TTC549 (cell line): ENCODE measurements at regions not wholly inside any gene's neighbourhood (a gene's known extent, or its start where the extent isn't known, plus 50 kb on each side); places are given as distances from the start of the nearest gene placed in this dataset.
"Not testable (repeated sequence)": the region's sequence is repeated elsewhere in the genome, so short reads cannot be mapped to it uniquely, and the experiment has no call there.

Source experiments
- FAIRE-seq: peaks from 2 replicates; lab custom pipeline; 2012; peaks lifted over from hg19 to GRCh38; lab: Jason Lieb, UNC

- FAIRE-seq: no peak
Measured at GRCh38 chr6:164068527-164068926, 654.0 kb downstream of the QKI start.

GRCh38 chr6:164066766-164067165 lies 652.2 kb downstream of the QKI start:
- FAIRE-seq: no peak

- FAIRE-seq: no peak
Measured at GRCh38 chr6:164066335-164066734, 651.8 kb downstream of the QKI start.

- no peak for FAIRE-seq
Measured at GRCh38 chr6:164063346-164063745, 648.8 kb downstream of the QKI start.

- FAIRE-seq: no peak
Measured at GRCh38 chr6:164062872-164063271, 648.4 kb downstream of the QKI start.

GRCh38 chr6:164057876-164058275 lies 643.4 kb downstream of the QKI start:
- FAIRE-seq: no peak

- no peak for FAIRE-seq
Measured at GRCh38 chr6:164051427-164051826, 636.9 kb downstream of the QKI start.

- no peak for FAIRE-seq
Measured at GRCh38 chr6:164049517-164049988, 635.0 kb downstream of the QKI start.

- FAIRE-seq: no peak
Measured at GRCh38 chr6:164048840-164049516, 634.5 kb downstream of the QKI start.

GRCh38 chr6:164045082-164045481 lies 630.6 kb downstream of the QKI start:
- FAIRE-seq: no peak

- not testable (repeated sequence) for FAIRE-seq
Measured at GRCh38 chr6:164043656-164044055, 629.1 kb downstream of the QKI start.

GRCh38 chr6:164042212-164042611 lies 627.7 kb downstream of the QKI start:
- no peak for FAIRE-seq

- no peak for FAIRE-seq
Measured at GRCh38 chr6:164040994-164041393, 626.5 kb downstream of the QKI start.

- no peak for FAIRE-seq
Measured at GRCh38 chr6:164039954-164040375, 625.4 kb downstream of the QKI start.

- no peak for FAIRE-seq
Measured at GRCh38 chr6:164037171-164037870, 622.8 kb downstream of the QKI start.

- no peak for FAIRE-seq
Measured at GRCh38 chr6:164035900-164036485, 621.5 kb downstream of the QKI start.

- FAIRE-seq: no peak
Measured at GRCh38 chr6:164034602-164035140, 620.2 kb downstream of the QKI start.

GRCh38 chr6:164025180-164025579 lies 610.7 kb downstream of the QKI start:
- no peak for FAIRE-seq

- no peak for FAIRE-seq
Measured at GRCh38 chr6:164023535-164023934, 609.0 kb downstream of the QKI start.

GRCh38 chr6:164022632-164023031 lies 608.1 kb downstream of the QKI start:
- no peak for FAIRE-seq

- FAIRE-seq: no peak
Measured at GRCh38 chr6:164021589-164022250, 607.2 kb downstream of the QKI start.

- no peak for FAIRE-seq
Measured at GRCh38 chr6:164020142-164020541, 605.6 kb downstream of the QKI start.

GRCh38 chr6:164018133-164018532 lies 603.6 kb downstream of the QKI start:
- FAIRE-seq: no peak
